K562 (cell line): ENCODE measurements at regions not wholly inside any gene's neighbourhood (a gene's known extent, or its start where the extent isn't known, plus 50 kb on each side); places are given as distances from the start of the nearest gene placed in this dataset.

Experiments
- MCM2 ChIP-seq: fragments of 450-650 bp; IDR thresholded peaks from 2 replicates; pipeline ENCODE4 v1.6.1; 2017; ENCODE audit warnings: low read depth, mild to moderate bottlenecking
- PHF21A ChIP-seq: fragments of 450-650 bp; IDR thresholded peaks from 2 replicates; pipeline ENCODE4 v1.6.1; 2017; ENCODE audit warnings: low read depth, borderline replicate concordance

DNA sequence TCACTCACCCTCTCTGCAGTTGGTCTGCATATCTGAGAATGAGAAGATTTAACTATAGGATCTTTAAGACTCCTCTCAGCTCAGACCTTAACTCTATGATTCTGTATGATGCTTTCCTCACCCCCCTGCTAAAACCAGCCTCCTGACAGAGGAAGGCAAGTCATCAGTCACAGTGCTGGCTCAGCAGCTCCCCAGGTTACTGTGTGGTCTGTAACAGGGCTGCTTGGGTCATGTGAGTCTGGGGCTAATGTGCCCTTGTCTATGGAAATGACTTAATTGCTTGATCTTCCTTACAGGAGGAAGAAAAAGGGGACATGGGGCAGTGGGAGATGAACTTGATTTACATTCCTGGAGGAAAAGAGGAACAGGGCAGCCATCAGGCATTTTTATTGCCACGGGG, 625.6 kb downstream of the PTPRU start:
- TF ChIP-seq MCM2 (no peak), PHF21A (no peak)
